Umbilical cord (tissue), 1 donor: ENCODE measurements at regions not wholly inside any gene's neighbourhood (a gene's known extent, or its start where the extent isn't known, plus 50 kb on each side); places are given as distances from the start of the nearest gene placed in this dataset.
"Not testable (repeated sequence)": the region's sequence is repeated elsewhere in the genome, so short reads cannot be mapped to it uniquely, and the experiment has no call there.

Experiments
- DNase-seq: peaks from one replicate; pipeline ENCODE4 v3.0.0-alpha.2; 2015; ENCODE audit warnings: low spot score

- DNase-seq = not testable (repeated sequence)
Observed at GRCh38 chr10:45117940-45118339, 117.2 kb downstream of the ZNF22 start.

DNA sequence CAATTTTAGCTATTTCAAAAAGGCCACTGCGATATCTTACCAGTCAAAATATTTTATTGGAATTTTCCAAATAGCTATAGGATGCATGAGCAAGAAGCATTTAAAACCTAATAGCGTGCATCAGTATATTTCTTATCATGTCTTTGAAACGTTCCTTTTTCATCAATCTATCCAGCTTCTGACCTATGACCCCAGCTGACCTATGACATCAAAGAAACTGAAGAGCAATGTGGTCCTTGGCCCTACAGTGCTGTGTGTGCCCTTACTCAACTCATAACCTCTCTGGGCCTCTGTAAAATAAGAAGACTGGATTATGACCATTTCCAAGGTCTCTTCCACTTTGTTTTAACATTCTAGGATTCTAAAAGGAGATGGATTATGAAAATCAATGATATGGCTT is 118.2 kb downstream of the ZNF22 start:
- no peak for DNase-seq

- not testable (repeated sequence) for DNase-seq
Observed at GRCh38 chr10:45122180-45122860, 121.6 kb downstream of the ZNF22 start.

GRCh38 chr10:45135443-45136198 is 134.9 kb downstream of the ZNF22 start:
- no peak for DNase-seq

- no peak for DNase-seq
Observed at GRCh38 chr10:45136256-45136655, 135.5 kb downstream of the ZNF22 start.

- no peak for DNase-seq
Observed at GRCh38 chr10:45144326-45145070, 143.8 kb downstream of the ZNF22 start.

DNA sequence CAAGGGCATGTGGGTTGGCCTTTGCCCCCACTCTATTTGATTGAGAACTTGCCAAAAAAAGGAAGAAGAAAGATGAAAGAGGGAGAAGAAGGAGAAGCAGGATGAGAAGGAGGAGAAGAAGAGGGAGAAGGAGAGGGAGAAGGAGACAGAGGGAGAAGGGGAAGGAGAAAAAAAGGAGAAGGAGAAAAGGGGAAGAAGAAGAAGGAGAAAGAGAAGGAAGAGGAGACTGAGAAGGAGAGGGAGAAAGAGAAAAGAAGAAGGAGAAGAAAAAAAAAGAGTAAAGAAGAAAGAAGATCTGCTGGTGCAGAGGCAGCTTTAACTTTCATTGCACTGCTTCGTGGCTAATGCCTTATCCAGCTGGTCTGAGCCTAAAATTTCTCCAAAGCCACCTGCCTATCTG is 144.4 kb downstream of the ZNF22 start:
- not testable (repeated sequence) for DNase-seq

DNA sequence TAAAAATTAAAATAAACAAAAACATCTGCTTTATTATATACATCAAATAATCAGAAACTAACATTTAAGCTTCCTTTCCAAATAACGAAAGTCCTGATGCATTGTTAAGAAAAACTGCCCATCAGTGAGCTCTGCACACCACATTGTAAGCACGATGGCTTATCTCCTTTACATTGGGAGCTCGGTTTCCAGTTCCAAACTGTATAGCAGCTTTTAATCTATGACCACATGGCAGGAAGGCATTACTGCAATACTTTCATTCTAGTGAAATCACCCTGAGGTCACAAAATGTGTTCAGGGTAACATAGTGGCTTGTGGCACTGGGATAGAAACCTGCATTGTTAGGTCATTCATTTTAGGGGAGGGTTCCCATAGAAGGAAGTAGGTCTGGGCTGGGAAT is 146.3 kb downstream of the ZNF22 start:
- no peak for DNase-seq

GRCh38 chr10:45150997-45151396 is 150.3 kb downstream of the ZNF22 start:
- DNase-seq = no peak

DNA sequence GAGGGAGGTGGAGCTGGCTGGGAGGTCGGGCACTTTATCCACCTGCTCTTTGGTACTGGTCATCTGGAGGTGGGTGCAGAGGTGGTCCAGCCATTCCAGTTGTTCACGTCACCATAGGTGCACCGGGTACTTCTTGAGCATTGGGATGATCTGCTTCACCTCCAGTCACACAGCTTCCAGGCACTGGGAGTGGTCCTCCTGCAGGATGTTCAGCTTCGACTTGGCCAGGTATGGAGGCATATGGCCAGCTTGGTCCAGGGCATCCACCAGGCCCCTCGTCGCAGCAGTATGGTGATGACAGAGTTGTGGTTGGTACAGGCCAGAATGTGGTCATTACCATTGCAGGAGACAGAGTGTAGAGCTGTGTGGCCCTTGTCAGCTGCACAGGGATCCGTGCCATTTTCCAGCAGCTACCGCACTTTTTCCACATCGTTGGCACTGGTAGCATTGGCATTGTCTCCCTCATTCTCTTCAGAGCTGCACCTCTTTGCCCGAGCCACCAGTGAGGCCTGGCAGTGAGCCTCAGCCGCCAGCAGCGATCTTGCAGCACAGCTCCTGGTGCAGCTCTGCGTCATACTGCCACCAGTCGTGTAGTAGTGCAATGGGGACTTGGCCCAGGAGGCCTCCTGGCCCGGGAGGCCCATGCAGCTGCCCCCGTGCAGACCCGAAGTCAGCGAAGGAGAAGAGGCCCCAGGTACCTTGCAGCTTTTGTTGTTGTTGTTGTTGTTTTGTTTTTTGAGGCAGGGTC is 150.9 kb downstream of the ZNF22 start:
- DNase-seq = no peak

DNA sequence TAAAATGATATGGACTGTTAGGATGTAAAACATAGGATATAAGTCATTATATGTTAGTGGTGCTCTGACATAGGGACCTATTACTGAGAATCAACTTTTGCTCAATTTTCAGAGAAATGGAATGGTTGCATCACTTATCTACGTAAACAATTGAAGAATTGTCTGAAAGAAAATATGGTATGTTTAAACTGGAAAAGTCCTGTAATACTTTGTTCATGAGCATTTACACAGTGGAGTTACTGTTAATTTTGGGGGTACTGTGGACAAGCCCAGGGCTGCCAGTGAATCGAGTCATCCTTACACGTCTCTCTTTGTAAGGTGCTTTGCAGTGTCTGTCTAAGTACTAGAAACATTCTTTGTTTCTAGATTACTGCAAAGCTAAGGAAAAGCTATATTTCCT is 152.0 kb downstream of the ZNF22 start:
- no peak for DNase-seq

DNA sequence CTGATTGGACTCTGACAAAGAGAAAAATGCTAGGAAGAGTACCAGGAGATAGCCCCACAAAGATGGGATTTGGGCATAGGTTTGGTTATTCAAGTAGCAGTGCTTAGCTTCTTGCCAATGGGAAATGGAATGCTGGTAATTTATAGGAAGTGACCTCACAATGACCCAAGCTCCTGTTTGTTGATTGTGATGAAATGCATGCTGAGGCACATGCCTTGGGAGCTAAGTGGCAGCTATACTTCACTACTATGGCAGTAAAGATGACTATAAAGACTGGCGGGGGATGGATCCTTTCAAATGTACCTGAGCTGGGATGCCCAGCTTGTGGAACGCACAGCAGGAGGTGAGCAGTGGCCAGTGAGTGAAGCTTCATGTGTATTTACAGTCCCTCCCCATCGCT is 153.8 kb downstream of the ZNF22 start:
- DNase-seq = no peak

DNA sequence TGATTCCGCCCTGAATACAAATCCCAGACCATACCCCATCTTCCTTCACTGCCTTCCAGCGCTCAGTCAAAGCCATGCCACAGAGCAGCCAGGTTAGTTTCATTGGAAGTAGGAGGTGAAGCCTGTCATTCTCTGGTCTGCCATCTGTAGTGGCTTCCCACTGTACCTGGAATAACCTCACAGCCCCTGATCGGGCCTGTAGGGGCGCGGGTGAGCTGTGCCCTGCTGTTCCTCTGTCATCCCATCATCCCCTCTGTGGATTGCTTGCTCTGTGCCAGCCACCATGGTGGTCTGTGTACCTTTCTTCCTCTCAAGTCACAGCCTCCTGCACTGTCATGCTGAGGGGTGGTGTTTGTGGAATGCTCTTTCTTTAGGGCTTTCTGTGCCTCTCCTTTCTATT is 155.1 kb downstream of the ZNF22 start:
- DNase-seq = no peak

- DNase-seq = no peak
Observed at GRCh38 chr10:45160271-45160670, 155.1 kb downstream of the OR13A1 start.

- DNase-seq = no peak
Observed at GRCh38 chr10:45163315-45163975, 152.0 kb downstream of the OR13A1 start.

- peak; percentile 6 for DNase-seq
Observed at GRCh38 chr10:45175520-45176118, 139.8 kb downstream of the OR13A1 start.

GRCh38 chr10:45179691-45180090 is 135.7 kb downstream of the OR13A1 start:
- DNase-seq = peak; percentile 10

DNA sequence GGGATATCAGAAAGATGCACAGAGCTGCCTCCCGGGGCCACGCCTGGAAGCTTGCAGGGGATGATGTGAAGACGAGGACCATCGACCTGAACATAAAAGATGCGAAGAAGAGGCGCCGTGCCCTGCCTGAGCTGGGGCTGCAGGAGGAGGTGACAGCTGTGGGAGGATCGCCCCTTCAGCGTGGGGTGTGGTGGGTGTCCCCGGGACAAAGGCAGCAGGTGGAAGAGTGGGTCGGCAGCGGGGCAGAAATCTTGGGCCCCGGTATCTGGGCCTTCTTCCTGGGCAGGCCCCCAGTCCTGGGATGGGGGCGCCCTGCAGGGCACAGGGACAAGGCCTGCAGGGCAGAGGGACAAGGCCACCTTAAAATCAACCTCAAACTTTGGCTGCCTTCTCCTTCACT is 134.9 kb downstream of the OR13A1 start:
- DNase-seq = no peak

- no peak for DNase-seq
Observed at GRCh38 chr10:45180946-45181875, 134.2 kb downstream of the OR13A1 start.

DNA sequence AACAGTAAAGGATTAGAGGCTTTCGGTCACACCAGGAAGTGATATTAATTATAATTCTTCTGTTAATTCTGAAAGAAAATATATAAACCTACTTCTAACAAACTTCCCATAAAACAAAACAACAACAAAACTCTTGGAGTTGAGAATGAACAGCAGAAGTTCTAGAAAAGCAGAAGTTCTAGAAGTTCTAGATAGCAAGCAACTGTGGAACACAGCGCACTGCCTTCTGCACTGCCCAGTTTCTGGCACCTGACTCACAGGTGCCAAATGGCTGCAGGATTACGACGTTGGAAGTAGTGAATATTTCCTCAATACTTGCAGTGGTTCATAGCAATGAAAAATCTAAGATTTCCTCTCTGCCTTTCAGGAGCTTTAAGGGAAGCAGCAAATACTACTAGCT is 132.2 kb downstream of the OR13A1 start:
- no peak for DNase-seq
